ENCODE measurements at regions not wholly inside any gene's neighbourhood (a gene's known extent, or its start where the extent isn't known, plus 50 kb on each side); places are given as distances from the start of the nearest gene placed in this dataset.

GRCh38 chr1:47579809-47580208 is 142.0 kb downstream of the FOXD2 start:
- H3K4me3 ChIP-seq = no peak overlapping the region
- no peaks in the 10 kb centered on the region for H3K9me3 ChIP-seq
- DNase-seq = no peak
- no peaks in the 10 kb centered on the region for H3K36me3 ChIP-seq (ENCODE audit: low read depth, missing control alignments)
- intact Hi-C loops (cut with DNase I; ENCODE audit: low total_unique reads) = no loop called here
- H3K27ac ChIP-seq = no peak overlapping the region
- TF ChIP-seq POLR2A (IDR thresholded peaks at IDR 0.05) (no peak), CTCF (IDR thresholded peaks at IDR 0.05) (no peak)
- H3K4me1 ChIP-seq = peaks cover 15% of the 10 kb centered on the region
- WGBS, 2 donors = 85 to 91% methylated on average over 2 of the region's 2 CpGs
- no peaks in the 10 kb centered on the region for H3K27me3 ChIP-seq

GRCh38 chr1:47580451-47580995 is 142.7 kb downstream of the FOXD2 start:
- no peaks in the 10 kb centered on the region for H3K36me3 ChIP-seq (ENCODE audit: low read depth, missing control alignments)
- TF ChIP-seq POLR2A (IDR thresholded peaks at IDR 0.05) (no peak), CTCF (IDR thresholded peaks at IDR 0.05) (no peak)
- H3K27me3 ChIP-seq = no peaks in the 10 kb centered on the region
- 88 to 92% methylated on average over 11 of the region's 11 CpGs for WGBS, 2 donors
- no peak for DNase-seq
- no peaks in the 10 kb centered on the region for H3K9me3 ChIP-seq
- intact Hi-C loops (cut with DNase I; ENCODE audit: low total_unique reads) = no loop called here
- no peak overlapping the region for H3K27ac ChIP-seq
- H3K4me1 ChIP-seq = peaks cover 15% of the 10 kb centered on the region
- no peak overlapping the region for H3K4me3 ChIP-seq

- Histone ChIP-seq H3K4me1 (peaks cover 11% of the 10 kb centered on the region), H3K9me3 (no peaks in the 10 kb centered on the region), H3K27me3 (no peaks in the 10 kb centered on the region), H3K4me3 (no peak overlapping the region), H3K36me3 (ENCODE audit: low read depth, missing control alignments) (no peaks in the 10 kb centered on the region), H3K27ac (no peak overlapping the region)
- intact Hi-C loops (cut with DNase I; ENCODE audit: low total_unique reads) = no loop called here
- TF ChIP-seq CTCF (IDR thresholded peaks at IDR 0.05) (no peak), POLR2A (IDR thresholded peaks at IDR 0.05) (no peak)
- DNase-seq = no peak
- WGBS, 2 donors = 76 to 79% methylated on average over 8 of the region's 8 CpGs
These were observed 145.2 kb downstream of the FOXD2 start for GRCh38 chr1:47582891-47583608.

GRCh38 chr1:47584249-47584648 is 146.4 kb downstream of the FOXD2 start:
- no peak for TF ChIP-seq CTCF (IDR thresholded peaks at IDR 0.05)
- no peak for TF ChIP-seq POLR2A (IDR thresholded peaks at IDR 0.05)
- DNase-seq = no peak
- no peaks in the 10 kb centered on the region for H3K4me1 ChIP-seq
- H3K27ac ChIP-seq = no peak overlapping the region
- no peaks in the 10 kb centered on the region for H3K27me3 ChIP-seq
- no peak overlapping the region for H3K4me3 ChIP-seq
- 50 to 64% methylated on average over 1 of the region's 1 CpG for WGBS, 2 donors
- no peaks in the 10 kb centered on the region for H3K9me3 ChIP-seq
- intact Hi-C loops (cut with DNase I; ENCODE audit: low total_unique reads) = no loop called here
- H3K36me3 ChIP-seq (ENCODE audit: low read depth, missing control alignments) = no peaks in the 10 kb centered on the region
